Glutamatergic neuron (in vitro differentiated cells): ENCODE measurements at regions not wholly inside any gene's neighbourhood (a gene's known extent, or its start where the extent isn't known, plus 50 kb on each side); places are given as distances from the start of the nearest gene placed in this dataset.

Experiments used
- DNase-seq: peaks from one replicate; pipeline ENCODE4 v3.0.0; 2022
- H3K27ac Mint-ChIP-seq: one replicate; pipeline ENCODE4 v1.8.0; 2020; ENCODE audit warnings: mild to moderate bottlenecking, mixed read lengths, inconsistent platforms; ENCODE audit not compliant: unreplicated experiment
- H3K27me3 Mint-ChIP-seq: one replicate; pipeline ENCODE4 v1.8.0; 2020; ENCODE audit warnings: mild to moderate bottlenecking, moderate library complexity, mixed read lengths, inconsistent platforms; ENCODE audit not compliant: unreplicated experiment
- H3K36me3 Mint-ChIP-seq: one replicate; pipeline ENCODE4 v1.8.0; 2020; ENCODE audit warnings: mild to moderate bottlenecking, mixed read lengths, inconsistent platforms; ENCODE audit not compliant: unreplicated experiment
- H3K4me1 Mint-ChIP-seq: one replicate; pipeline ENCODE4 v1.8.0; 2020; ENCODE audit warnings: mild to moderate bottlenecking, low read depth, mixed read lengths, inconsistent platforms; ENCODE audit not compliant: unreplicated experiment
- H3K4me3 Mint-ChIP-seq: one replicate; pipeline ENCODE4 v1.8.0; 2020; ENCODE audit warnings: mild to moderate bottlenecking, mixed read lengths, inconsistent platforms; ENCODE audit not compliant: unreplicated experiment
- H3K9me3 Mint-ChIP-seq: one replicate; pipeline ENCODE4 v1.8.0; 2020; ENCODE audit warnings: mild to moderate bottlenecking, moderate library complexity, mixed read lengths, inconsistent platforms; ENCODE audit not compliant: unreplicated experiment
- CTCF ChIP-seq: fragments of 200-600 bp; sonication (generic); IDR thresholded peaks from one replicate; pipeline ENCODE4 v1.5.0; 2021; ENCODE audit not compliant: partially characterized antibody, unreplicated experiment

GRCh38 chr20:50363479-50363878, 146.7 kb upstream of the PTPN1 start:
- Mint-ChIP-seq H3K4me1 (peaks cover 5% of the 10 kb centered on the region), H3K27me3 (peaks cover 8% of the 10 kb centered on the region), H3K27ac (no peak overlapping the region), H3K36me3 (no peaks in the 10 kb centered on the region), H3K9me3 (peaks cover 5% of the 10 kb centered on the region), H3K4me3 (no peak overlapping the region)
- DNase-seq, result no peak
- TF ChIP-seq CTCF, result no peak

GRCh38 chr20:50364542-50364941, 145.6 kb upstream of the PTPN1 start:
- Mint-ChIP-seq H3K36me3 (no peaks in the 10 kb centered on the region), H3K27ac (no peak overlapping the region), H3K4me1 (peaks cover 3% of the 10 kb centered on the region), H3K9me3 (peaks cover 3% of the 10 kb centered on the region), H3K4me3 (no peak overlapping the region), H3K27me3 (peaks cover 7% of the 10 kb centered on the region)
- DNase-seq, result no peak
- no peak for TF ChIP-seq CTCF

GRCh38 chr20:50366270-50367103, 143.7 kb upstream of the PTPN1 start:
- Mint-ChIP-seq H3K4me3 (no peak overlapping the region), H3K9me3 (peaks cover 2% of the 10 kb centered on the region), H3K36me3 (no peaks in the 10 kb centered on the region), H3K4me1 (peaks cover 9% of the 10 kb centered on the region), H3K27ac (peak overlapping the region; percentile 23), H3K27me3 (peaks cover 7% of the 10 kb centered on the region)
- TF ChIP-seq CTCF, result no peak
- DNase-seq, result no peak

GRCh38 chr20:50367104-50367674, 143.0 kb upstream of the PTPN1 start:
- Mint-ChIP-seq H3K4me1 (peaks cover 9% of the 10 kb centered on the region), H3K36me3 (no peaks in the 10 kb centered on the region), H3K9me3 (peaks cover 2% of the 10 kb centered on the region), H3K27me3 (peaks cover 7% of the 10 kb centered on the region), H3K27ac (no peak overlapping the region), H3K4me3 (no peak overlapping the region)
- no peak for TF ChIP-seq CTCF
- no peak for DNase-seq

- Mint-ChIP-seq H3K9me3 (peaks cover 2% of the 10 kb centered on the region), H3K4me1 (peaks cover 9% of the 10 kb centered on the region), H3K4me3 (no peak overlapping the region), H3K27me3 (peaks cover 7% of the 10 kb centered on the region), H3K36me3 (no peaks in the 10 kb centered on the region), H3K27ac (no peak overlapping the region)
- TF ChIP-seq CTCF, result no peak
- DNase-seq, result no peak
Observed at GRCh38 chr20:50367739-50368375, 142.3 kb upstream of the PTPN1 start.
